HEK293 (cell line): ENCODE measurements at regions not wholly inside any gene's neighbourhood (a gene's known extent, or its start where the extent isn't known, plus 50 kb on each side); places are given as distances from the start of the nearest gene placed in this dataset.

ENCODE experiments used
- CTCF ChIA-PET: fragments of 350-600 bp; formaldehyde crosslinking; extraction: SDS; loops from one replicate; lab custom pipeline; 2021; ENCODE audit warnings: antibody characterized with exemption; lab: Yijun Ruan, JAX
- POLR2A ChIA-PET: fragments of 300-600 bp; formaldehyde crosslinking; extraction: SDS; loops from one replicate; lab custom pipeline; 2020; ENCODE audit warnings: antibody characterized with exemption, inconsistent platforms; lab: Yijun Ruan, JAX
- H3K27ac ChIP-seq: fragments of 200-500 bp; sonication (Bioruptor generic); 2 replicates; pipeline ENCODE4 v1.5.1; 2014; ENCODE audit warnings: low read depth, low read length, control low read depth, inconsistent platforms; ENCODE audit errors: extremely low read depth
- H3K36me3 ChIP-seq, 2 experiments: fragments of 200-500 bp in 1 of 2; sonication (Bioruptor generic) in 1 of 2; 1 replicate in 1 of 2; 2 replicates in 1 of 2; pipeline ENCODE4 v1.5.1; 2014 to 2017; ENCODE audit warnings: inconsistent platforms in 2 of 2, low read length in 2 of 2; ENCODE audit not compliant: control insufficient read depth in 2 of 2, insufficient read depth in 1 of 2
- H3K4me1 ChIP-seq: fragments of 200-500 bp; sonication (Bioruptor generic); 2 replicates; pipeline ENCODE4 v1.5.1; 2014; ENCODE audit warnings: mild to moderate bottlenecking, low read length, inconsistent platforms; ENCODE audit not compliant: control insufficient read depth, insufficient read depth
- H3K4me3 ChIP-seq: 2 replicates; pipeline ENCODE4 v1.5.1; 2011; ENCODE audit warnings: low read depth, mild to moderate bottlenecking, control low read depth, low read length, moderate library complexity
- H3K9me3 ChIP-seq: fragments of 200-500 bp; sonication (Bioruptor generic); 2 replicates; pipeline ENCODE4 v1.5.1; 2014; ENCODE audit warnings: low read depth, low read length, inconsistent platforms; ENCODE audit not compliant: control insufficient read depth, insufficient read depth
- GLIS1 ChIP-seq: fragments of 450-650 bp; formaldehyde crosslinking; IDR thresholded peaks from 2 replicates; pipeline ENCODE4 v1.5.1; 2016; ENCODE audit warnings: missing biosample characterization, missing genetic modification characterization
- MYNN ChIP-seq: fragments of 450-650 bp; formaldehyde crosslinking; IDR thresholded peaks from 2 replicates; pipeline ENCODE4 v1.5.1; 2016; ENCODE audit warnings: missing biosample characterization, missing genetic modification characterization, borderline replicate concordance
- OSR2 ChIP-seq: fragments of 450-650 bp; formaldehyde crosslinking; IDR thresholded peaks from 2 replicates; pipeline ENCODE4 v1.5.1; 2016; ENCODE audit warnings: missing biosample characterization, missing genetic modification characterization
- PRDM4 ChIP-seq: fragments of 450-650 bp; formaldehyde crosslinking; IDR thresholded peaks from 2 replicates; pipeline ENCODE4 v1.5.1; 2017; ENCODE audit warnings: missing biosample characterization, missing genetic modification characterization
- SALL2 ChIP-seq: fragments of 450-650 bp; formaldehyde crosslinking; IDR thresholded peaks from 2 replicates; pipeline ENCODE4 v1.5.0; 2017; ENCODE audit warnings: missing biosample characterization, mild to moderate bottlenecking, missing genetic modification characterization, borderline replicate concordance
- TRIM28 ChIP-seq: IDR thresholded peaks from 2 replicates; pipeline ENCODE4 v1.6.1; 2011; ENCODE audit warnings: low read length, control low read depth, borderline replicate concordance
- WT1 ChIP-seq: fragments of 450-650 bp; formaldehyde crosslinking; IDR thresholded peaks from 2 replicates; pipeline ENCODE4 v1.5.1; 2016; ENCODE audit warnings: missing biosample characterization, missing genetic modification characterization
- ZBTB21 ChIP-seq: fragments of 450-650 bp; formaldehyde crosslinking; IDR thresholded peaks from 2 replicates; pipeline ENCODE4 v1.5.1; 2017; ENCODE audit warnings: missing biosample characterization, missing genetic modification characterization
- ZFP3 ChIP-seq: fragments of 450-650 bp; formaldehyde crosslinking; IDR thresholded peaks from 2 replicates; pipeline ENCODE4 v1.5.1; 2016; ENCODE audit warnings: low read depth, missing biosample characterization, missing genetic modification characterization
- ZNF16 ChIP-seq: fragments of 450-650 bp; formaldehyde crosslinking; IDR thresholded peaks from 2 replicates; pipeline ENCODE4 v1.5.1; 2016; ENCODE audit warnings: low read depth, missing biosample characterization, missing genetic modification characterization
- ZNF169 ChIP-seq: fragments of 450-650 bp; formaldehyde crosslinking; IDR thresholded peaks from 2 replicates; pipeline ENCODE4 v1.5.1; 2016; ENCODE audit warnings: missing biosample characterization, missing genetic modification characterization
- ZNF221 ChIP-seq: fragments of 450-650 bp; formaldehyde crosslinking; IDR thresholded peaks from 2 replicates; pipeline ENCODE4 v1.5.1; 2017; ENCODE audit warnings: missing biosample characterization, missing genetic modification characterization, borderline replicate concordance
- ZNF24 ChIP-seq: fragments of 450-650 bp; formaldehyde crosslinking; IDR thresholded peaks from 2 replicates; pipeline ENCODE4 v1.5.1; 2016; ENCODE audit warnings: missing biosample characterization, missing genetic modification characterization
- ZNF48 ChIP-seq: fragments of 450-650 bp; formaldehyde crosslinking; IDR thresholded peaks from 2 replicates; pipeline ENCODE4 v1.5.1; 2016; ENCODE audit warnings: missing biosample characterization, missing genetic modification characterization
- ZNF530 ChIP-seq: fragments of 450-650 bp; formaldehyde crosslinking; IDR thresholded peaks from 2 replicates; pipeline ENCODE4 v1.5.1; 2016; ENCODE audit warnings: low read depth, missing biosample characterization, missing genetic modification characterization
- ZNF558 ChIP-seq: fragments of 450-650 bp; formaldehyde crosslinking; IDR thresholded peaks from 2 replicates; pipeline ENCODE4 v1.5.1; 2016; ENCODE audit warnings: missing biosample characterization, missing genetic modification characterization
- ZNF623 ChIP-seq: fragments of 450-650 bp; formaldehyde crosslinking; IDR thresholded peaks from 2 replicates; pipeline ENCODE4 v1.5.1; 2016; ENCODE audit warnings: missing biosample characterization, missing genetic modification characterization
- ZNF624 ChIP-seq: fragments of 450-650 bp; formaldehyde crosslinking; IDR thresholded peaks from 2 replicates; pipeline ENCODE4 v1.5.1; 2017; ENCODE audit warnings: missing biosample characterization, missing genetic modification characterization
- ZNF658 ChIP-seq: fragments of 450-650 bp; formaldehyde crosslinking; IDR thresholded peaks from 2 replicates; pipeline ENCODE4; 2016; ENCODE audit warnings: missing biosample characterization, missing genetic modification characterization
- ZNF660 ChIP-seq: fragments of 450-650 bp; IDR thresholded peaks from 2 replicates; pipeline ENCODE4 v1.5.1; 2018; ENCODE audit warnings: missing biosample characterization, mild to moderate bottlenecking, missing genetic modification characterization
- ZNF692 ChIP-seq: fragments of 450-650 bp; formaldehyde crosslinking; IDR thresholded peaks from 2 replicates; pipeline ENCODE4 v1.5.1; 2016; ENCODE audit warnings: missing biosample characterization, missing genetic modification characterization
- ZNF701 ChIP-seq: fragments of 450-650 bp; formaldehyde crosslinking; IDR thresholded peaks from 2 replicates; pipeline ENCODE4 v1.5.1; 2016; ENCODE audit warnings: missing biosample characterization, missing genetic modification characterization
- ZNF704 ChIP-seq: fragments of 450-650 bp; formaldehyde crosslinking; IDR thresholded peaks from 2 replicates; pipeline ENCODE4 v1.5.1; 2016; ENCODE audit warnings: missing biosample characterization, missing genetic modification characterization

GRCh38 chr12:90407841-90408240 lies 547.1 kb downstream of the CCER1 start:
- Histone ChIP-seq H3K4me1 (no peaks in the 10 kb centered on the region), H3K36me3 (no peaks in the 10 kb centered on the region), H3K4me3 (no peak overlapping the region), H3K27ac (no peak overlapping the region), H3K9me3 (no peaks in the 10 kb centered on the region)
- no peak for TF ChIP-seq SALL2 (tag by site-specific recombination)
- no peak for TF ChIP-seq ZNF24 (tag by site-specific recombination)
- TF ChIP-seq ZNF692 (tag by site-specific recombination), result no peak
- no peak for TF ChIP-seq ZNF623
- no peak for TF ChIP-seq ZNF48
- TF ChIP-seq ZNF169, result no peak
- ChIA-PET CTCF (interaction anchor here (0.5 to 1.2 kb wide), 2 partner anchors 113 to 307 kb away, joined by 3 read pairs; no protein-coding TSS in a partner anchor), POLR2A (no interaction called here)

GRCh38 chr12:90404071-90404470 lies 550.9 kb downstream of the CCER1 start:
- ChIA-PET POLR2A (no interaction called here), CTCF (no interaction called here)
- H3K4me3 ChIP-seq, result no peak overlapping the region
- TF ChIP-seq TRIM28 (no peak), ZNF221 (tag by site-specific recombination) (no peak), GLIS1 (tag by site-specific recombination) (no peak), ZNF530 (tag by site-specific recombination) (no peak), ZNF704 (tag by site-specific recombination) (no peak), ZBTB21 (no peak), ZNF658 (tag by site-specific recombination) (no peak), ZNF624 (tag by site-specific recombination) (no peak), ZNF660 (no peak), ZNF558 (no peak), WT1 (no peak), MYNN (tag by site-specific recombination) (no peak), ZNF16 (tag by site-specific recombination) (no peak), ZNF701 (tag by site-specific recombination) (no peak), ZFP3 (no peak), OSR2 (tag by site-specific recombination) (no peak), PRDM4 (no peak)
- H3K4me1 ChIP-seq, result no peaks in the 10 kb centered on the region
- no peaks in the 10 kb centered on the region for H3K36me3 ChIP-seq
- H3K27ac ChIP-seq, result no peak overlapping the region
- H3K9me3 ChIP-seq, result no peaks in the 10 kb centered on the region
